Stimulated activated CD4-positive, alpha-beta T cell treated with anti-CD3 and anti-CD28 coated beads, Interleukin-1b, Interleukin-23, amount 100 ng/mL, for 1 hour (primary cell): ENCODE measurements at regions not wholly inside any gene's neighbourhood (a gene's known extent, or its start where the extent isn't known, plus 50 kb on each side); places are given as distances from the start of the nearest gene placed in this dataset.
A peak's percentile ranks its signal among the peaks of the same experiment; 100 is the strongest.

Experiments used
- DNase-seq, 2 donors: peaks; one replicate each; pipeline ENCODE4 v3.0.0-alpha.2; 2020; ENCODE audit warnings: low read depth in 2 of 2

- peak; percentile 16 to 17 for DNase-seq
These were observed 93.0 kb upstream of the LPP start for GRCh38 chr3:188060840-188061544.

DNA sequence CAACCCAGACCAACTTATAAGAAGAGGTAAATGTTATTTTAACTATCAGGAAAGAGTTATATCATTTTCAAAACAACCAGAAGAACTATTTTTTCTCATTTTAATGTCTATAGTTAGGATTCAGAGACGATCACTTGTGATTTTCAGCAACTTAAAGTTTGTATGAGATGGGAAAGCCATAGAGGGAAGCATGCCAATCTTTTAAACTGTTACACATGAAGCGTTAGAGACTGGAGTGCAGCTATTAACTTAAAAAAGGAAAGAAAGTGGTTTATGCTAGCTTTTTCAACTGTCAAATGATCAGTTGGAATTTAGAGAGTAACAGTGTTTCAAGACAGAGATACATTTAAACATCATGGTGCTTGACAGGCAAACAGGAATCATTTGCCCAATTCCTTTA is 91.7 kb upstream of the LPP start:
- no peak for DNase-seq

GRCh38 chr3:188064831-188065493 is 89.0 kb upstream of the LPP start:
- DNase-seq: no peak

- DNase-seq: no peak
These were observed 87.8 kb upstream of the LPP start for GRCh38 chr3:188066141-188066540.

GRCh38 chr3:188067932-188068331 is 86.0 kb upstream of the LPP start:
- DNase-seq: no peak

- no peak for DNase-seq
These were observed 85.6 kb upstream of the LPP start for GRCh38 chr3:188068342-188068741.

GRCh38 chr3:188071636-188072035 is 82.3 kb upstream of the LPP start:
- DNase-seq: no peak

DNA sequence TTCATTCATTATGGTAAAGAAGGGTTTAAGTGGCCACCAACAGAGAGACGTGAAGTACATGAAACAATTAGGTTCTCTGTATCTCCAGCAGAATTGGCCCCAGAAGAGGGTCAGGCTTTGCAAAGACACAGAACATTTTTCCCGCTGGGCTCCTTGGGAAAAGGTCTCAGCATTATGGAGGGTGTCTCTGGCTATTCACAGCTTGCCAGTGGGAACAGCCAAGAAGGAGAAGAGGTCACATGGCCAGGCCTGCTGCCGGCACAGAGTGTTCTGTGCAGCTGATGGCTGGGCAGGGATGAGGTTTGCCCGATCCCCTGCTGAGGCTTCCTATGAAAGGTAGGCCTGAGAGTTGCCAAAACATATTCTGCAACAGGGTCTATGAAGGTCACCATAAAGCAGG is 77.8 kb upstream of the LPP start:
- DNase-seq: no peak

- DNase-seq: no peak
These were observed 76.7 kb upstream of the LPP start for GRCh38 chr3:188077160-188077799.

GRCh38 chr3:188080091-188080490 is 73.9 kb upstream of the LPP start:
- DNase-seq: no peak

DNA sequence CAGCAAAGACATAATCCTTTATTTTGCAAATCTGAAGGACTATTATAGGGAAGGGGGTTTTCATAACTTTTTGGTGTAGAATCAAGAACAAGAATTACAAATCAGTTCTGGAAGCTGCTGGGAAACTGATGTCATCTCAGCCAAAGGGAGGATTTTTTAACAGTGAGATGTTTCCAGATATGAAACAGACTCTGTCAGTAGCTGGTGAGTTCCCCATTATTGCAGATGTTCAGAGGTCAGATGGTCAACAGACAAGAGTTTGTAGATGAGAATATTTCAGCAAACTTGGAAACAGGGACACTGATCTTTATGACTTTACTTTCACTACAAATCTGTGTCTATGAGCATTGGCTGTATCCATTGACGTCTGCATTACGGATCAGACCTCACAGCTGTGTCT is 71.9 kb upstream of the LPP start:
- DNase-seq: no peak

DNA sequence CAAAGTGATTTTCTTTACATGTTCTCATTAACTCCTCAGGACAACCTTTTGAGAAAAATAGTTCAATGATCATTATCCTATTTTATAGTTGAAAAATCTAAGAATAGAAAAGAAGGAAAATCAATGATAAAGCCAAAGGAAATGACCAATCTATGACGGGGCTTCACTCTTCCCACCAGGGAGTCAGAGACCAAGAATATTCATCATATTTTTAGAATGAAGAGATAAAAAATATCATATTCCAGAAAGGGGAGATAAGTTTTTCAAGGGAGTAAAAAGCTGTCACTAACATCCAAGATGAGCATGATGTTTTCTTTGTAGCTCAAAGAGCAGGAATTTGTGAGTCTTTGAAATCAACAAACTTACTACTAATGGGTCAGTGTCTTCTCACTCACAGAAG is 71.5 kb upstream of the LPP start:
- no peak for DNase-seq

- no peak for DNase-seq
These were observed 70.9 kb upstream of the LPP start for GRCh38 chr3:188083011-188083410.

DNA sequence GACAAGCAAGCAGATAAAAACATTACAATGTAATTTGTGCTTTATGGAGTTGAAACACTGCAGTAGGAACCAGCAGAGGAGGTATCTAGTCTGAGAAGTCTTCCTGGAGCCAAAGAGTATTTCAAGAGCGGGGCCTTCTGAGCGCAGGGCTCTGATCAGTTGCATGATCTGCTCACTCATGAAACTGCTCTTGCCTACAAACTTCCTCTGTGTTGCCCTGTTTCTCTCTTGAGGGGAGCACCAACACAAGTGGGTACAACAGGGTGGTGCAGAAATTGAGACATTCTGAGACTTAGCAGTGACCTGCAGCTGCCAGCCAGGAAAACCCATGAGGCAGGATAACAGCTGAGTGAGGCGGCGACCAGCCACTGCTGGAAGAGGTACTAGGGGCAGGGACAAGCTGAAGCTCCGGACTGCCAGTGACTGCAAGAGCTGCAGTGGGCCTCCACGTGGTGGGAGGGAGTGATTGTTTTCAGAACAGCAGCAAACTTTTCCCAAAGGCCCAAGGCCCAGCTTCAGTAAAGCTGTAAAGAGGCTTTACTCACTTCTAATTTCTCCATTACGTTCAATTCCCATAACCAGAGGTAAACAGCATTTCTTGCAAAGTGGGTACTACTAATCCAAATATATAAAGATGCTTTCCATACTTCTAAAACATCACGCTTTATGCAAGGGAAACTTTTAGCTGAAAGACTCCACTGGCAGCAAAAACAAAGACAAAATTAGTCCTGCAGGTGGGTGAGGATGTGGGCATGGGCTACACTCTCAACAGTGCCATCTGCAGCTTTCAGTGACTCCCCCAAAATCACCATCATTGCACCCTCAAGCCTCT is 69.0 kb upstream of the LPP start:
- DNase-seq: no peak

- no peak for DNase-seq
These were observed 68.1 kb upstream of the LPP start for GRCh38 chr3:188085584-188086560.

GRCh38 chr3:188088948-188089685 is 64.8 kb upstream of the LPP start:
- no peak for DNase-seq

DNA sequence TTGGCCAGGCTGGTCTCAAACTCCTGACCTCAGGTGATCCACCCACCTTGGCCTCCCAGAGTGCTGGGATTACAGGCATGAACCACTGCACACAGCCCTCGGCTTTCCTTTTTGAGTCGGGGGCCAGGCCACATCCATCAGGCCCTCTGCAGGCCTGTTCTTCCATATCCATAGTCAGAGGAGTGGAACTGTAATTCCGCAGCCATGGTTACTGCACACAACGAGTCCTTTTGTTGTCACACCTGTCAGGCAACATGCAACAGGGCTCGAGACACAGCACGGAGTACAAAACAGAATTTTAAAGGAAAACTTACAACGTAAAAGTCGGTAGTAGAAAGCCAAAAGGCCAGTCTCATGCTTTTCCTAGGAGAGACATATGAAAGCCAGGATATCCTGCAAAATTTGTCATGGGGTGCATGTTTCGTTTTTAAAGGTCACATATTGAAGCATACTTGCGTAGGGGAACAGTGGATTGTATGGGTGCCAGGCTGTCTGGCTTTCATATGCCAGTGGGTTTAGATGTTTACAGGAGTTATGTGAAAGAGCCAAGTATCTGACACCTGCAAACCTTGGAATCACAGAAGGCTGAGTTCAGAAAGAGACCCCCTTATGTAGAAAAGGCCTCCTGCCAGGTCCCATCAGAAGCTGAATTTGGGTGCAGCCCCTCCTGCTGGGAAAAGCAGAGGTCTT is 63.2 kb upstream of the LPP start:
- no peak for DNase-seq

GRCh38 chr3:188091746-188092145 is 62.2 kb upstream of the LPP start:
- DNase-seq: no peak

GRCh38 chr3:188092648-188093047 is 61.3 kb upstream of the LPP start:
- DNase-seq: no peak

- no peak for DNase-seq
These were observed 58.5 kb upstream of the LPP start for GRCh38 chr3:188095431-188095830.
